Neural progenitor cell (in vitro differentiated cells): ENCODE measurements at regions not wholly inside any gene's neighbourhood (a gene's known extent, or its start where the extent isn't known, plus 50 kb on each side); places are given as distances from the start of the nearest gene placed in this dataset.

Source experiments
- EZH2 ChIP-seq: fragments of 200-600 bp; sonication (generic); IDR thresholded peaks from 2 replicates; pipeline ENCODE4 v1.6.1; 2017; ENCODE audit warnings: antibody characterized with exemption, mild to moderate bottlenecking, moderate library complexity
- TF ChIP-seq, protein P1 (sequence below): fragments of 200-600 bp; sonication (generic); IDR thresholded peaks from 2 replicates; pipeline ENCODE4 v1.5.1; 2017; ENCODE audit warnings: antibody characterized with exemption, mild to moderate bottlenecking

- TF ChIP-seq, protein P1, sequence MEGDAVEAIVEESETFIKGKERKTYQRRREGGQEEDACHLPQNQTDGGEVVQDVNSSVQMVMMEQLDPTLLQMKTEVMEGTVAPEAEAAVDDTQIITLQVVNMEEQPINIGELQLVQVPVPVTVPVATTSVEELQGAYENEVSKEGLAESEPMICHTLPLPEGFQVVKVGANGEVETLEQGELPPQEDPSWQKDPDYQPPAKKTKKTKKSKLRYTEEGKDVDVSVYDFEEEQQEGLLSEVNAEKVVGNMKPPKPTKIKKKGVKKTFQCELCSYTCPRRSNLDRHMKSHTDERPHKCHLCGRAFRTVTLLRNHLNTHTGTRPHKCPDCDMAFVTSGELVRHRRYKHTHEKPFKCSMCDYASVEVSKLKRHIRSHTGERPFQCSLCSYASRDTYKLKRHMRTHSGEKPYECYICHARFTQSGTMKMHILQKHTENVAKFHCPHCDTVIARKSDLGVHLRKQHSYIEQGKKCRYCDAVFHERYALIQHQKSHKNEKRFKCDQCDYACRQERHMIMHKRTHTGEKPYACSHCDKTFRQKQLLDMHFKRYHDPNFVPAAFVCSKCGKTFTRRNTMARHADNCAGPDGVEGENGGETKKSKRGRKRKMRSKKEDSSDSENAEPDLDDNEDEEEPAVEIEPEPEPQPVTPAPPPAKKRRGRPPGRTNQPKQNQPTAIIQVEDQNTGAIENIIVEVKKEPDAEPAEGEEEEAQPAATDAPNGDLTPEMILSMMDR: no peak
- TF ChIP-seq EZH2: no peak
Observed at GRCh38 chr16:79885320-79885719, 284.8 kb upstream of the MAF start.
